ENCODE measurements at regions not wholly inside any gene's neighbourhood (a gene's known extent, or its start where the extent isn't known, plus 50 kb on each side); places are given as distances from the start of the nearest gene placed in this dataset.

DNA sequence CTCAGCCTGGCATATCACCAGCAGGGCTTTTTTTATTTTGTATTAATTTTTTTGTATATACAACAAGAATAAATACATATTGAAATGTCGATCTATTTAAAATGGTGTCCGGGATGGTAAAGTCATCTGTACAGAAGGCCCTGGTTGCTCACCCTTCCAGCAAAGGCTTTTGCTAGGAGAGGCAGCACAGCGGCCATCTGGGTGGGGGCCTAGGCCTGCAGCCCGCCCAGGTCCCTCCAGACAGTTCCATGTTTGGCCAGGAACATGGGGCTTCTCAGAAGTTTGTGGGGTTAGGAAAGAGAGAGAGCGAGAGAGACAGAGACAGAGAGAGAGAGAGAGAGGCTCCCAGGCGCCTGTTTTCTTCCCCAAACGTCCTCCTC is 152.6 kb upstream of the LYZL2 start:
- Histone ChIP-seq H3K9me3 (ENCODE audit: control insufficient read depth in 1 of 2, low read length in 2 of 2) (no peaks in the 10 kb centered on the region), H3K4me3 (ENCODE audit: low read depth in 1 of 2, low read length in 2 of 2) (no peak overlapping the region), H3K4me1 (ENCODE audit: control insufficient read depth in 1 of 2, insufficient read depth in 2 of 2, low read length in 2 of 2) (peaks cover 0 to 25% of the 10 kb centered on the region in 2 donors), H3K27me3 (ENCODE audit: low read depth, low read length) (no peaks in the 10 kb centered on the region), H3K27ac (ENCODE audit: low read length) (no peak overlapping the region), H3K36me3 (ENCODE audit: control insufficient read depth in 1 of 2, insufficient read depth in 2 of 2, low read length in 2 of 2) (no peaks in the 10 kb centered on the region)

DNA sequence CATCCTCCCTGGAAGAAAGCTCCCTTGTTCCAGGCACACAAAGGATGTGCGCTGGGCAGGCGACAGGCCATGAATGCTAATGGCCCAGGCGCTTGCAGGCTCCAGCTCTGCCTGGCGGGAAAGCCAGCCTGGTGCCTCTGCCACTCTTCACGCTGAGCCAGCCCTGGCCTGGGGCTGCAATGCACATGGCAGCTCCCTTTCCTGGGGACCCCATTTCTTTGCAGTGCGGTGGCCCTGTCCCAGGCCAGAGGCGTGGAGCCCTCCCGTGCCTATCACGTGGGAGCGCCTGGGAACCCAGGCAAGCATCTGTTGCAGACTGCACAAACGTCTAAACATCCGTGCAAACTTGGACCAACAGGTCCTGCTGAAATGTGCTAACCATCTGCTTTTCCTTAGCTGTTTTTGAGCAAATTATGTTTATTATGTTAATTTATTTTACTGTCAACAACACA is 152.1 kb upstream of the LYZL2 start:
- H3K27ac ChIP-seq (ENCODE audit: low read length) = no peak overlapping the region
- H3K9me3 ChIP-seq (ENCODE audit: control insufficient read depth in 1 of 2, low read length in 2 of 2) = no peaks in the 10 kb centered on the region
- no peaks in the 10 kb centered on the region for H3K36me3 ChIP-seq (ENCODE audit: control insufficient read depth in 1 of 2, insufficient read depth in 2 of 2, low read length in 2 of 2)

DNA sequence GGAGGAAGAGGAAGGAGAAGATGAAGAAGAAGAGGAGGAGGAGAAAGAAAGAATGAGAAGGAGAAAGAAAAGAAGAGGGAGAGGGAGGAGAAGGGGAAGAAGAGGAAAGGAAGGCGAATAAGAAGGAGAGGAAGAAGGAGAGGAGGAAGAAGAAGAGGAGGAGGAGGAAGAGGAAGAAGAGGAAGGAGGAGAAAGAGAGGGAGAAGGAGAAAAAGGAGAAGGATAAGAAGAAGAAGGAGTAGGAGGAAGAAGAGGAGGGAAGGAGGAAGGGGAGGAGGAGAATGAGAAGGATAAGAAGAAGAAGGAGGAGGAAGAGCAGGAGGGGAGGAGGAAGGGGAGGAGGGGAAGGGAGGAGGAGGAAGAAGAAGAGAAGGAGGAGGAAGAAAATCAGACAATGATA is 149.2 kb upstream of the LYZL2 start:
- no peaks in the 10 kb centered on the region for H3K9me3 ChIP-seq (ENCODE audit: control insufficient read depth in 1 of 2, low read length in 2 of 2)
- peaks cover 0 to 30% of the 10 kb centered on the region in 2 donors for H3K4me1 ChIP-seq (ENCODE audit: control insufficient read depth in 1 of 2, insufficient read depth in 2 of 2, low read length in 2 of 2)
- no peaks in the 10 kb centered on the region for H3K27me3 ChIP-seq (ENCODE audit: low read depth, low read length)
- no peak overlapping the region for H3K4me3 ChIP-seq (ENCODE audit: low read depth in 1 of 2, low read length in 2 of 2)
- H3K36me3 ChIP-seq (ENCODE audit: control insufficient read depth in 1 of 2, insufficient read depth in 2 of 2, low read length in 2 of 2) = no peaks in the 10 kb centered on the region
- H3K27ac ChIP-seq (ENCODE audit: low read length) = no peak overlapping the region

More for the DNA sequence above, 152.1 kb upstream of the LYZL2 start:
- Histone ChIP-seq H3K27me3 (ENCODE audit: low read depth, low read length) (no peaks in the 10 kb centered on the region), H3K4me1 (ENCODE audit: control insufficient read depth in 1 of 2, insufficient read depth in 2 of 2, low read length in 2 of 2) (peaks cover 0 to 25% of the 10 kb centered on the region in 2 donors), H3K4me3 (ENCODE audit: low read depth in 1 of 2, low read length in 2 of 2) (no peak overlapping the region)

DNA sequence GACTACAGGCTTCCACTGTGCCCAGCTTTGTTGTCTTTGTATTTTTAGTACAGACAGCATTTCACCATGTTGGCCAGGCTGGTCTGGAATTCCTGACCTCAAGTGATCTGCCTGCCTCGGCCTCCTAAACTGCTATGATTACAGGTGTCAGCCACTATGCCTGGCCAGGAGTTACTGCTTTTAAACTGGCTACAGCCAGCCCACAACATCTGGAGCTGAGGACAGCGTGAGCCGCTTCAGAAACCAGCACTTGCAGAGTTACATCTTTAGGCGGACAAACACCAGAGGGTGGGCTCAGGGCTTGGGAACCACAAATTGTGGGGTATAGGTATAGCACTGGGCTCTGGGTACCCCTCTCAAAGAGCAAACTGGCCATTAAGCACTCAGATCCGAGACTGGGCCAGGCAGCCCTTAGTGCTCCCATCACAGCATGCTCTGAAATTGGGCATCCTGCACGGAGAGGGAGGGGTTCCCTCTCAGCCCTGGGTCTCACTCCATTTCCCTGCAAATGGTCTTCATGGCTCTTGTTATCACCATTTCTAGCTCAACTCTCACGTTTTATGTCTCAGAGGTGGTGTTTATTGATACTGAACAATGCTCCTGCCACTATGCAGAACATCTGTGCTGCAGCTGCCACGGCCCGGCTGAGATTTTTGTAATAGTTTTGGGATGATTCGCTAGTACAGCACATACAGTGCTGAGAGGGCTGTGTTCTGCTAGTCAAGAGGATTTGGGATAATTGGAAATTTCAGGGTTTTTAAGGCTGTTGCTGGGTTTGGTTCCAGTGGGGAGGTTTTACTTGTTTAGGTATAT is 146.4 kb upstream of the LYZL2 start:
- H3K27me3 ChIP-seq (ENCODE audit: low read depth, low read length) = no peaks in the 10 kb centered on the region
- no peak overlapping the region for H3K27ac ChIP-seq (ENCODE audit: low read length)
- H3K36me3 ChIP-seq (ENCODE audit: control insufficient read depth in 1 of 2, insufficient read depth in 2 of 2, low read length in 2 of 2) = no peaks in the 10 kb centered on the region

DNA sequence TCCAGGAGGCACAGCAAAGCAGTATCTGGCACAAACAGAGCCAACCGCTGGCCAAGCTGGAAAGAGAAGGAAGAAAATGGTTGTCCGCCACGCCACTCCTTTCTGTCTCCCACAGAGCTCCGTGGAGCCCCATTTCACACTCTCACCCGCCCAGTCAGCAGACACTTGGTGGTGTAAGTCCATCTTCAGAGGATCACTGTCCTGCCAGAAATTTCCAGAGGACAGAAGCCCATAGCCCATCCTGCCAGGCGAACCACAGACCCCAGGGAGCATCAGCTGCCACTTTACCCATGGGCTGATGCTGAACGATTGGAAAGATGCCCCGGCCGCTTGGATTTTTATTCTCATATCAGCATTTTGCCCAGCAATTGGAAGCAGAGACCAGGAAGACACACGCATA is 144.7 kb upstream of the LYZL2 start:
- Histone ChIP-seq H3K9me3 (ENCODE audit: control insufficient read depth in 1 of 2, low read length in 2 of 2) (peaks cover 5 to 16% of the 10 kb centered on the region in 2 donors), H3K4me3 (ENCODE audit: low read depth in 1 of 2, low read length in 2 of 2) (no peak overlapping the region), H3K27me3 (ENCODE audit: low read depth, low read length) (no peaks in the 10 kb centered on the region), H3K27ac (ENCODE audit: low read length) (no peak overlapping the region), H3K36me3 (ENCODE audit: control insufficient read depth in 1 of 2, insufficient read depth in 2 of 2, low read length in 2 of 2) (no peaks in the 10 kb centered on the region), H3K4me1 (ENCODE audit: control insufficient read depth in 1 of 2, insufficient read depth in 2 of 2, low read length in 2 of 2) (peaks cover 0 to 6% of the 10 kb centered on the region in 2 donors)

More for the DNA sequence above, 146.4 kb upstream of the LYZL2 start:
- Histone ChIP-seq H3K4me1 (ENCODE audit: control insufficient read depth in 1 of 2, insufficient read depth in 2 of 2, low read length in 2 of 2) (peaks cover 0 to 6% of the 10 kb centered on the region in 2 donors), H3K4me3 (ENCODE audit: low read depth in 1 of 2, low read length in 2 of 2) (no peak overlapping the region), H3K9me3 (ENCODE audit: control insufficient read depth in 1 of 2, low read length in 2 of 2) (peaks cover 0 to 5% of the 10 kb centered on the region in 2 donors)

DNA sequence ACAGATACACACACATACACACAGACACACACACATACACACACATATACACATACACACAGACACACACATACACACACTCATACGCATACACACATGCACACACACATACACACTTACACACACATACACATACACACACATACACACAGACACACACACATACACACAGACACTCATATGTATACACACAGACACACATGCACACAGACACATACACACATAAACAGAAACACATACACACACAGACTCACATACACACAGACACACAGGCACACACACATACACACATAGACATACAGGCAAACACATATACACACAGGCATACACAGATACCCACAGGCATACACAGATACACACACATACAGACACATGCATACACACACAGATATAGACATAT is 143.9 kb upstream of the LYZL2 start:
- Histone ChIP-seq H3K27me3 (ENCODE audit: low read depth, low read length) (no peaks in the 10 kb centered on the region), H3K4me1 (ENCODE audit: control insufficient read depth in 1 of 2, insufficient read depth in 2 of 2, low read length in 2 of 2) (peaks cover 0 to 6% of the 10 kb centered on the region in 2 donors), H3K36me3 (ENCODE audit: control insufficient read depth in 1 of 2, insufficient read depth in 2 of 2, low read length in 2 of 2) (no peaks in the 10 kb centered on the region), H3K9me3 (ENCODE audit: control insufficient read depth in 1 of 2, low read length in 2 of 2) (peaks cover 5 to 16% of the 10 kb centered on the region in 2 donors), H3K27ac (ENCODE audit: low read length) (no peak overlapping the region), H3K4me3 (ENCODE audit: low read depth in 1 of 2, low read length in 2 of 2) (no peak overlapping the region)

DNA sequence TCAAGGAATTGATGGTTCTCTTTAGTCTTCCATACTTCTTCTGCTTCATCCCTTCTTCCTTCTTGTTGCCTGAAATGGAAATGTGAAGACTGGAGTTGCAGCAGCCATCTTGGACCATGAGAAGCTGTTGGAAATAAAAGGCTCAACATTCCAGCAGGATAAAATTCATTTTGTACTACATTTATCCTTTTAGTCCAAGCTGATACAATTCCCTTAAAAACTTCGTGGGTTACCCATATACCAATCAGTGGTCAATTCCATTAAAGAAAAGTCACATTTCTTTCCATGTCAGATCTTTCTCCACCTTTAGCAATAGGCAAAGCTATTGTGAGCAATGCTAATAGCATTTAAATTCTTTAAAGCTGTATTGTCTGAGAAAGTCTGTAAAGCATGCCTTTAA is 141.3 kb upstream of the LYZL2 start:
- no peak overlapping the region for H3K4me3 ChIP-seq (ENCODE audit: low read depth in 1 of 2, low read length in 2 of 2)
- H3K27me3 ChIP-seq (ENCODE audit: low read depth, low read length) = no peaks in the 10 kb centered on the region
- H3K36me3 ChIP-seq (ENCODE audit: control insufficient read depth in 1 of 2, insufficient read depth in 2 of 2, low read length in 2 of 2) = no peaks in the 10 kb centered on the region
- no peak overlapping the region for H3K27ac ChIP-seq (ENCODE audit: low read length)
- H3K9me3 ChIP-seq (ENCODE audit: control insufficient read depth in 1 of 2, low read length in 2 of 2) = peaks cover 5 to 16% of the 10 kb centered on the region in 2 donors
- peaks cover 0 to under 1% of the 10 kb centered on the region in 2 donors for H3K4me1 ChIP-seq (ENCODE audit: control insufficient read depth in 1 of 2, insufficient read depth in 2 of 2, low read length in 2 of 2)

DNA sequence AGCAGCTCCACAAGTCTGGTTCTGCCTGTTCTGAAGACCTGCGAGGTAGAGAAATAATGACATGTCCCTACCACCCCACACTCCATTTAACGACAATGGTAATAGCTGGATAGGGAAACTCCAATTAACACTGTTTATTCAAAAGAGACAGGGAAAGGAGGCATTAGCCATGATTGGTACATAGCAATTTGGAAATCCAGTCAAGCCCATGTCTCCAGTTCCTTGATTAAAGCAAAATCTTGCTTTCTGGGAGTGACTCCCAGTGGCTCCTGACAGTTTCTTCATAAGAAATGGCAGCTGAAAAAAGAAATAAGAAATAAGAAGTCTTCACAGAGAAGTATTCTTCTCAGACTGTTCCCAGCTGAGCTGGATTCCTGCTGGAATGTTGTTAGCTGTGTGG is 140.7 kb upstream of the LYZL2 start:
- Histone ChIP-seq H3K4me3 (ENCODE audit: low read depth in 1 of 2, low read length in 2 of 2) (peak overlapping the region in 1 of 2 donors; percentile 18), H3K27ac (ENCODE audit: low read length) (no peak overlapping the region), H3K27me3 (ENCODE audit: low read depth, low read length) (no peaks in the 10 kb centered on the region), H3K9me3 (ENCODE audit: control insufficient read depth in 1 of 2, low read length in 2 of 2) (peaks cover 5 to 16% of the 10 kb centered on the region in 2 donors), H3K36me3 (ENCODE audit: control insufficient read depth in 1 of 2, insufficient read depth in 2 of 2, low read length in 2 of 2) (no peaks in the 10 kb centered on the region), H3K4me1 (ENCODE audit: control insufficient read depth in 1 of 2, insufficient read depth in 2 of 2, low read length in 2 of 2) (no peaks in the 10 kb centered on the region)

DNA sequence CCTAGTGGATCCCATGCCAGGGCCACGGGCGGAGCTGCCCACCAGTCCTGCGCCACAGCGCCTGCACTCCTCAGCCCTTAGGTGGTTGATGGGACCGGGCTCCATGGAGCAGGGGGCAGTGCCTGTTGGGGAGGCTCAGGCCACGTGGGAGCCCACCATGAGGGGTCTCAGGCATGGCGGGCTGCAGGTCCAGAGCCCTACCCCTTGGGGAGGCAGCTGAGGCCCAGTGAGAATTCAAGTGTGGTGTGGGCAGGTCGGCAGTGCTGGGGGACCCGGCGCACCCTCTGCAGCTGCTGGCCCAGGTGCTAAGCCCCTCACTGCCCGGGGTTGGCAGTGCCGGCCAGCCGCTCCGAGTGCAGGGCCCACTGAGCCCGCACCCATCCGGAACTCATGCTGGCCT is 139.8 kb upstream of the LYZL2 start:
- no peak overlapping the region for H3K4me3 ChIP-seq (ENCODE audit: low read depth in 1 of 2, low read length in 2 of 2)
- no peaks in the 10 kb centered on the region for H3K27me3 ChIP-seq (ENCODE audit: low read depth, low read length)
- H3K4me1 ChIP-seq (ENCODE audit: control insufficient read depth in 1 of 2, insufficient read depth in 2 of 2, low read length in 2 of 2) = no peaks in the 10 kb centered on the region
- no peaks in the 10 kb centered on the region for H3K36me3 ChIP-seq (ENCODE audit: control insufficient read depth in 1 of 2, insufficient read depth in 2 of 2, low read length in 2 of 2)
- no peak overlapping the region for H3K27ac ChIP-seq (ENCODE audit: low read length)
- peaks cover 5 to 16% of the 10 kb centered on the region in 2 donors for H3K9me3 ChIP-seq (ENCODE audit: control insufficient read depth in 1 of 2, low read length in 2 of 2)

DNA sequence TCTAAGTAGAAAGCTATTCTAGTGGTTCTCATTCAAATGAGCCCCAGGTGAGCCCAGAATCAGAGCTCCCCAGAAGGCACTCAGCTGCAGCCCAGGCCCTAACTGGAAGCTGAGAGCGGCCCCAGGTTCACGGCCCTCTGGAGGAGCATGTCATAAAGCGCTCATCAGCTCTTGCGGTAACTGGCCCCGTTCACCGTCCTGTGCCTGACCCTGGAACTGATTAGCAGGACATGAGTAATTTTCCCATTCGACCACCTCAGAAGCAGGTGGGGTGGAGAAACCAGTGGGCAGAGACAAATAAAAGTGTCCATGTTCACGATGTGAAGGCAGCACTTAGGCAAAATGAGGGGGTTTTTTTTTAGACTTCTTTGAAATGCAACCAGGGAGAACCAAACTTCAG is 136.1 kb upstream of the LYZL2 start:
- Histone ChIP-seq H3K27me3 (ENCODE audit: low read depth, low read length) (no peaks in the 10 kb centered on the region), H3K4me3 (ENCODE audit: low read depth in 1 of 2, low read length in 2 of 2) (no peak overlapping the region), H3K27ac (ENCODE audit: low read length) (no peak overlapping the region), H3K9me3 (ENCODE audit: control insufficient read depth in 1 of 2, low read length in 2 of 2) (peaks cover 5 to 7% of the 10 kb centered on the region in 2 donors), H3K36me3 (ENCODE audit: control insufficient read depth in 1 of 2, insufficient read depth in 2 of 2, low read length in 2 of 2) (no peaks in the 10 kb centered on the region), H3K4me1 (ENCODE audit: control insufficient read depth in 1 of 2, insufficient read depth in 2 of 2, low read length in 2 of 2) (no peaks in the 10 kb centered on the region)

DNA sequence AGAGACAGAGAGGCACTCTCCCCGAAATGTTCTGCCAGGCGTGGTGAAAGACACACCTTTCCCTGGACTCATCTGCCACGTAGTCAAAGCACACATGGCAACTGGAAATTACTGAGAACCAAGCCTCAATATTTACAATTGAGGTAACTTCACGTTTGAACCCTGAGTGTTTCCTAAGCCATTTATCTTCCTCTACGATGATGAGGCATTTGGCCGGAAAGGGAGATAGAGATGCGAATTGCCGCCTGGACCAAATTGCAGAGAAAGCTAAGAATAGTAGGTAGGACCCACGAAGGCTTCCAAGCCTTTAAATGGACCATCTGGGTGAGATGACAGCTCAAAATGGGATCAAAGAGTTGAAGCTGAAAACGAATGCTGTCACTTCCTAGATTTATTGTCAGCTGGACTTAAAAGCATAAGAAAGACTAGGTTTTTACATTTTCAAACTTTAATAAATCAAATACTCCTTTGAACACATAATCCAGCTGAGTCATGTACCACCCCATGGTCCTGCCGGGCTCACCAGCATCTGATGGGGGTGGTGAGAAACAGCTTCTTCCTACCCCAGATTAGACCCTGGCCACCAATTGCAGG is 135.6 kb upstream of the LYZL2 start:
- Histone ChIP-seq H3K9me3 (ENCODE audit: control insufficient read depth in 1 of 2, low read length in 2 of 2) (peaks cover 3 to 4% of the 10 kb centered on the region in 2 donors), H3K27ac (ENCODE audit: low read length) (peak overlapping the region; percentile 67), H3K4me3 (ENCODE audit: low read depth in 1 of 2, low read length in 2 of 2) (no peak overlapping the region)

More for the DNA sequence above, 135.6 kb upstream of the LYZL2 start:
- Histone ChIP-seq H3K27me3 (ENCODE audit: low read depth, low read length) (no peaks in the 10 kb centered on the region), H3K36me3 (ENCODE audit: control insufficient read depth in 1 of 2, insufficient read depth in 2 of 2, low read length in 2 of 2) (no peaks in the 10 kb centered on the region), H3K4me1 (ENCODE audit: control insufficient read depth in 1 of 2, insufficient read depth in 2 of 2, low read length in 2 of 2) (no peaks in the 10 kb centered on the region)
